H1 (cell line): ENCODE measurements at regions not wholly inside any gene's neighbourhood (a gene's known extent, or its start where the extent isn't known, plus 50 kb on each side); places are given as distances from the start of the nearest gene placed in this dataset.

Experiments used
- CBX8 ChIP-seq: fragments of 300-800, 300-1000 bp; sonication (generic); IDR thresholded peaks from 2 replicates; pipeline ENCODE4 v1.7.1; 2016; ENCODE audit warnings: low read depth, low read length, borderline replicate concordance
- CTCF ChIP-seq, 3 experiments: IDR thresholded peaks; 1 replicate in 2 of 3; 2 replicates in 1 of 3; pipeline versions ENCODE4 v1.5.1 to v1.6.1; 2011; ENCODE audit warnings: low read length in 3 of 3, mild to moderate bottlenecking in 3 of 3, inconsistent platforms in 2 of 3, low read depth in 1 of 3, moderate library complexity in 1 of 3; ENCODE audit not compliant: insufficient read depth in 1 of 3; ENCODE audit errors: control extremely low read depth in 1 of 3
- EZH2 ChIP-seq: fragments of 200-600 bp; sonication (generic); IDR thresholded peaks from 2 replicates; pipeline ENCODE4 v1.7.1; 2012; ENCODE audit warnings: low read depth, mild to moderate bottlenecking, moderate library complexity, low read length, inconsistent platforms; ENCODE audit not compliant: severe bottlenecking
- HDAC2 ChIP-seq, 2 experiments: fragments of 300-600 bp in 1 of 2; sonication (generic) in 1 of 2; IDR thresholded peaks; 2 replicates each; pipeline ENCODE4 v1.6.1; 2011 to 2012; ENCODE audit warnings: low read depth in 2 of 2, low read length in 2 of 2, mild to moderate bottlenecking in 2 of 2, moderate library complexity in 2 of 2, borderline replicate concordance in 1 of 2, inconsistent platforms in 1 of 2
- JUND ChIP-seq: IDR thresholded peaks from 2 replicates; pipeline ENCODE4 v1.6.1; 2011; ENCODE audit warnings: mild to moderate bottlenecking, improper control_type of control experiment, low read length
- RFX5 ChIP-seq: IDR thresholded peaks from 2 replicates; pipeline ENCODE4 v1.6.1; 2011; ENCODE audit warnings: low read depth, low read length, improper control_type of control experiment, borderline replicate concordance
- TAF7 ChIP-seq: optimal IDR thresholded peaks from 2 replicates; pipeline ENCODE3; 2011; ENCODE audit warnings: low read depth, mild to moderate bottlenecking, inconsistent platforms, low read length, moderate library complexity, borderline replicate concordance
- YY1 ChIP-seq: IDR thresholded peaks from 2 replicates; pipeline ENCODE4 v1.6.1; 2011; ENCODE audit warnings: low read depth, mild to moderate bottlenecking, low read length
- ZNF274 ChIP-seq: IDR thresholded peaks from 2 replicates; pipeline ENCODE4 v1.7.0; 2012; ENCODE audit warnings: low read length, borderline replicate concordance; ENCODE audit errors: extremely low read depth
- TF ChIP-seq, protein P1 (sequence below): IDR thresholded peaks from 2 replicates; pipeline ENCODE4 v1.6.1; 2012; ENCODE audit warnings: inconsistent platforms

GRCh38 chr6:21899708-21900107 is 306.2 kb downstream of the SOX4 start:
- TF ChIP-seq CBX8 (no peak), JUND (no peak), EZH2 (no peak), ZNF274 (no peak), YY1 (no peak), HDAC2 (IDR thresholded peaks at IDR 0.05; ENCODE audit: borderline replicate concordance in 1 of 2, low read depth in 2 of 2, low read length in 2 of 2) (no peak), RFX5 (no peak), CTCF (IDR thresholded peaks at IDR 0.05; ENCODE audit: control extremely low read depth in 1 of 3, insufficient read depth in 1 of 3, low read depth in 1 of 3, low read length in 3 of 3) (no peak), TAF7 (no peak)
- TF ChIP-seq, protein P1, sequence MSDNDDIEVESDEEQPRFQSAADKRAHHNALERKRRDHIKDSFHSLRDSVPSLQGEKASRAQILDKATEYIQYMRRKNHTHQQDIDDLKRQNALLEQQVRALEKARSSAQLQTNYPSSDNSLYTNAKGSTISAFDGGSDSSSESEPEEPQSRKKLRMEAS, result no peak
